Left ventricle myocardium inferior (tissue), 1 donor: ENCODE measurements at regions not wholly inside any gene's neighbourhood (a gene's known extent, or its start where the extent isn't known, plus 50 kb on each side); places are given as distances from the start of the nearest gene placed in this dataset.

Source experiments
- DNase-seq: peaks from one replicate; pipeline ENCODE4 v3.0.0-alpha.2; 2020
- H3K27ac ChIP-seq: fragments of 200-600 bp; replicated peaks from 2 replicates; pipeline ENCODE4 v1.8.0; 2021
- H3K27me3 ChIP-seq: fragments of 200-600 bp; 2 replicates; pipeline ENCODE4 v1.8.0; 2021; ENCODE audit warnings: low read depth
- H3K36me3 ChIP-seq: fragments of 200-600 bp; 2 replicates; pipeline ENCODE4 v1.8.0; 2021
- H3K4me1 ChIP-seq: fragments of 200-600 bp; 2 replicates; pipeline ENCODE4 v1.8.0; 2021
- H3K4me3 ChIP-seq: fragments of 200-600 bp; 2 replicates; pipeline ENCODE4 v1.8.0; 2021; ENCODE audit warnings: mild to moderate bottlenecking, moderate library complexity
- H3K9me3 ChIP-seq: fragments of 200-600 bp; replicated peaks from 2 replicates; pipeline ENCODE4 v1.8.0; 2021
- CTCF ChIP-seq: fragments of 200-600 bp; IDR thresholded peaks from 2 replicates; pipeline ENCODE4 v1.8.0; 2021; ENCODE audit warnings: antibody characterized with exemption, mild to moderate bottlenecking, borderline replicate concordance
- intact Hi-C: fragments of 100-400 bp; cut with micrococcal nuclease; formaldehyde crosslinking; loops from one replicate; pipeline ENCODE4 v1.11.0; 2022
- donor health status: DM: no; HTN: yes; CAD: no; lungs with severe emphysema.

GRCh38 chr1:238279694-238280380 is 389.1 kb upstream of the ZP4 start:
- Histone ChIP-seq H3K36me3 (no peaks in the 10 kb centered on the region), H3K27ac (no peak overlapping the region), H3K4me3 (no peak overlapping the region), H3K4me1 (no peaks in the 10 kb centered on the region), H3K9me3 (peaks cover 43% of the 10 kb centered on the region), H3K27me3 (no peaks in the 10 kb centered on the region)
- no peak for TF ChIP-seq CTCF
- no peak for DNase-seq
- intact Hi-C loops, result no loop called here

GRCh38 chr1:238272145-238272544 is 381.4 kb upstream of the ZP4 start:
- DNase-seq, result no peak

GRCh38 chr1:238265866-238266265 is 375.1 kb upstream of the ZP4 start:
- no peaks in the 10 kb centered on the region for H3K36me3 ChIP-seq
- no peak overlapping the region for H3K27ac ChIP-seq
- H3K4me3 ChIP-seq, result no peak overlapping the region
- TF ChIP-seq CTCF, result no peak
- no peaks in the 10 kb centered on the region for H3K27me3 ChIP-seq
- no peaks in the 10 kb centered on the region for H3K4me1 ChIP-seq
- DNase-seq, result no peak
- peaks cover 4% of the 10 kb centered on the region for H3K9me3 ChIP-seq
- intact Hi-C loops, result no loop called here

More at GRCh38 chr1:238272145-238272544, 381.4 kb upstream of the ZP4 start:
- no peaks in the 10 kb centered on the region for H3K36me3 ChIP-seq
- peaks cover 24% of the 10 kb centered on the region for H3K9me3 ChIP-seq
- intact Hi-C loops, result no loop called here
- no peak for TF ChIP-seq CTCF
- no peaks in the 10 kb centered on the region for H3K4me1 ChIP-seq
- no peak overlapping the region for H3K27ac ChIP-seq
- no peaks in the 10 kb centered on the region for H3K27me3 ChIP-seq
- H3K4me3 ChIP-seq, result no peak overlapping the region

GRCh38 chr1:238264951-238265350 is 374.2 kb upstream of the ZP4 start:
- Histone ChIP-seq H3K27ac (no peak overlapping the region), H3K36me3 (no peaks in the 10 kb centered on the region), H3K27me3 (no peaks in the 10 kb centered on the region), H3K9me3 (peaks cover 4% of the 10 kb centered on the region), H3K4me3 (no peak overlapping the region), H3K4me1 (no peaks in the 10 kb centered on the region)
- DNase-seq, result no peak
- TF ChIP-seq CTCF, result no peak
- intact Hi-C loops, result no loop called here

- intact Hi-C loops, result no loop called here
- H3K36me3 ChIP-seq, result no peaks in the 10 kb centered on the region
- no peak overlapping the region for H3K4me3 ChIP-seq
- no peak overlapping the region for H3K27ac ChIP-seq
- TF ChIP-seq CTCF, result no peak
- no peaks in the 10 kb centered on the region for H3K9me3 ChIP-seq
- no peaks in the 10 kb centered on the region for H3K27me3 ChIP-seq
- no peak for DNase-seq
- H3K4me1 ChIP-seq, result no peaks in the 10 kb centered on the region
Observed at GRCh38 chr1:238258510-238258909, 367.8 kb upstream of the ZP4 start.
